ENCODE measurements at regions not wholly inside any gene's neighbourhood (a gene's known extent, or its start where the extent isn't known, plus 50 kb on each side); places are given as distances from the start of the nearest gene placed in this dataset.

DNA sequence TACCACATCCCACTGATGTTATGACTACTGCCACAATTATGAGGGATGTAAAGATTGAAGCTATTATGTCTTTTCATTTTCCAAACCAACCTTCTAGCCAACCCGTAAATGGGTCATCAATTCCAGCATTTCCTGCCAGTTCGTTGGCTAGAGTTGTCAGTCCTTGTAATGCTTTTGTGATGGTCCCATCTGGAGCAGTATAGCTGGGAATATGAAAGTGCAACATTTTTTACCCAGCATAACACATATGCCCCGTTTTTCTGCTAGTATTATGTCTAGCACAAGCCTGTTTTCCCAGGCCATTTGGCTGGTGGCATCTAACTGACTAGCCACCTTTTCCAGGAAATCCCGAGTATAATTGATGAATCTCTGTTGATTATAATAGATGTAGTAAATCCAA is 1501.6 kb upstream of the SLC39A10 start:
- Histone ChIP-seq H3K4me3 (ENCODE audit: low read depth, low read length) (no peak overlapping the region), H3K27me3 (ENCODE audit: control insufficient read depth, insufficient read depth, low read length) (no peaks in the 10 kb centered on the region), H3K4me1 (ENCODE audit: control insufficient read depth, insufficient read depth, low read length) (no peaks in the 10 kb centered on the region), H3K9me3 (ENCODE audit: control insufficient read depth, insufficient read depth, low read length) (peaks cover 8% of the 10 kb centered on the region), H3K27ac (ENCODE audit: low read depth, low read length) (no peak overlapping the region), H3K36me3 (ENCODE audit: control insufficient read depth, insufficient read depth, low read length) (no peaks in the 10 kb centered on the region)
- DNase-seq (ENCODE audit: low read depth in 4 of 6, low spot score in 6 of 6): peak in 3 of 6 donors; percentile 1 to 61 (median 15)
- WGBS (ENCODE audit: insufficient coverage): no CpG with 5 or more reads among the region's 4 CpGs

DNA sequence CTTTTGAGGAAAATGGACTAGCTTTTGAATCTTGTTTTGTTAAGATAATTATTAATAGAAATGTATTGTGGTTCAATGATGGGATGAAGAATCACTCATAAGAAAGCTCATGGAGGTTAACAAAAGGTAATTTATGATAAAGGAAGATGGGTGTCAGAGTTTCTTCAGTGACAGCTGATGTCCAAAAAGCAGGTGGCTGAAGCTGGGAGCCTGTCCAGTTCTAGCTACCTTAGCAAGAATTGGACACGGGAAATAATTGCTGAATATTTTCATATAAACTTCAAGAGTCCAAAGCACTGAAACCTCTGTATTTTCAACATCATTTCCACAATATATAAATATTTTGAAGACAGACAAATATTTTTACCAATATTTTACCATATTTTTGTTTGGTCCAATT is 1505.8 kb upstream of the SLC39A10 start:
- H3K27ac ChIP-seq (ENCODE audit: low read depth, low read length): no peak overlapping the region
- DNase-seq (ENCODE audit: low read depth in 4 of 6, low spot score in 6 of 6): no peak
- WGBS (ENCODE audit: insufficient coverage): no CpG with 5 or more reads among the region's 1 CpG
- H3K27me3 ChIP-seq (ENCODE audit: control insufficient read depth, insufficient read depth, low read length): no peaks in the 10 kb centered on the region
- no peaks in the 10 kb centered on the region for H3K9me3 ChIP-seq (ENCODE audit: control insufficient read depth, insufficient read depth, low read length)
- no peak overlapping the region for H3K4me3 ChIP-seq (ENCODE audit: low read depth, low read length)
- H3K36me3 ChIP-seq (ENCODE audit: control insufficient read depth, insufficient read depth, low read length): no peaks in the 10 kb centered on the region
- H3K4me1 ChIP-seq (ENCODE audit: control insufficient read depth, insufficient read depth, low read length): no peaks in the 10 kb centered on the region

DNA sequence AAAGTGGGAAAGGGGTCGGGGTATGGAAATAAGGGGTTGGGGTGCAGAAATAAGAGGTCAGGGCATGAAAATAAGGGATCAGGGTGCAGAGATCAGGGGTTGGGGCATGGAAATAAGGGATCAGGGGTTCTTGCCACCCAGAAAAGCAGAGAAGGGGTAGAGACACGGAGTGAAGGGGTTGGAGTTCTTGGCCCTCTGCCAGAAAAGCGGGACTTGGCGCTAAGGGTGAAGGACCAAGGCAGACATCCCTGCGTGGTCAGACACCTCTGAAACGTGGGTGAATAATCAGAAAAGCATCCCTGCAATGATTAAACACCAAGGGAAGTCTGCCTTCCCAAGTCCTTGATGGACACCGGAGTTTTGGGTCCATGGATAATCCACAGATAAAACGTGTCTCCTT is 1521.6 kb upstream of the SLC39A10 start:
- Histone ChIP-seq H3K4me3 (ENCODE audit: low read depth, low read length) (no peak overlapping the region), H3K27me3 (ENCODE audit: control insufficient read depth, insufficient read depth, low read length) (no peaks in the 10 kb centered on the region), H3K4me1 (ENCODE audit: control insufficient read depth, insufficient read depth, low read length) (no peaks in the 10 kb centered on the region), H3K36me3 (ENCODE audit: control insufficient read depth, insufficient read depth, low read length) (no peaks in the 10 kb centered on the region), H3K27ac (ENCODE audit: low read depth, low read length) (no peak overlapping the region), H3K9me3 (ENCODE audit: control insufficient read depth, insufficient read depth, low read length) (no peaks in the 10 kb centered on the region)
- no peak for DNase-seq (ENCODE audit: low read depth in 4 of 6, low spot score in 6 of 6)
- 91% methylated on average over 8 of the region's 8 CpGs for WGBS (ENCODE audit: insufficient coverage)

DNA sequence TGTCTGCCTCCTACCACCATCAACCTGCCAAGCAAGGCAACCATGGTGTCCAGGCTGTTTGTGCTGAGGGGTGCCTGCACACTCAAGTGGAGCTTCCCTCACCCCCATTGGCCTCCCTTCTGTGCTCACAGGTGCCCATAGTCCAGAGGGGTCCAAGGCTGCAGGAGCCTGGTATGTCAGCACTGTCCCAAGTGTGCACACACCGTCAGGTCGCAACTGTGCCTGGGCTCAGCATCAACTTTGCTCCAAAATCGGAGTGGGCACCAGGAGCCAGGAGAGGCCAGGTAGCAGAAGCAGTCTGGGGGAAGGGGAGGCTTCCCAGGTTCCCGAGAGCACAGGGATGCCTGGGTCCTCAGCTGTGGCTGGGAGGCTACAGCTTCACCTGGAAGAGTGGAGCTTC is 1528.2 kb upstream of the SLC39A10 start:
- H3K36me3 ChIP-seq (ENCODE audit: control insufficient read depth, insufficient read depth, low read length): no peaks in the 10 kb centered on the region
- peaks cover 2% of the 10 kb centered on the region for H3K9me3 ChIP-seq (ENCODE audit: control insufficient read depth, insufficient read depth, low read length)
- no peaks in the 10 kb centered on the region for H3K27me3 ChIP-seq (ENCODE audit: control insufficient read depth, insufficient read depth, low read length)
- no peak overlapping the region for H3K27ac ChIP-seq (ENCODE audit: low read depth, low read length)
- no peaks in the 10 kb centered on the region for H3K4me1 ChIP-seq (ENCODE audit: control insufficient read depth, insufficient read depth, low read length)
- WGBS (ENCODE audit: insufficient coverage): 94% methylated on average over 4 of the region's 4 CpGs
- DNase-seq (ENCODE audit: low read depth in 4 of 6, low spot score in 6 of 6): no peak
- no peak overlapping the region for H3K4me3 ChIP-seq (ENCODE audit: low read depth, low read length)

DNA sequence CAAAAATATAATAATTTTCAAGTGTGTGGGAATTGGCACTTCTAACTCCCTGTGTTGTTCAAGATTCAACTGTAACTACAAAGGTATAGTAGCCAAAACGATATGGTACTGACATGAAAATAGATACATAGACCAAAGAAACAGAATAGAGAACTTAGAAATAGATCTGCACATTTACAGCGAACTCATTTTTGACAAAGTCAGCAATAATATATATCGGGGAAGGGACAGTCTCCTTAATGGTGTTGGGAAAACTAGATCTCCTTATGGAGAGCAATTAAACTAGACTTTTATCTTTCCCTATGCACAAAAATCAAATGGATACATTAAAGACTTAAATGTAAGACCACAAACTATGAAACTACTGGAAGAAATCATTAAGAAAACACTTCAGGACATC is 1530.6 kb upstream of the SLC39A10 start:
- peaks cover 2% of the 10 kb centered on the region for H3K9me3 ChIP-seq (ENCODE audit: control insufficient read depth, insufficient read depth, low read length)

DNA sequence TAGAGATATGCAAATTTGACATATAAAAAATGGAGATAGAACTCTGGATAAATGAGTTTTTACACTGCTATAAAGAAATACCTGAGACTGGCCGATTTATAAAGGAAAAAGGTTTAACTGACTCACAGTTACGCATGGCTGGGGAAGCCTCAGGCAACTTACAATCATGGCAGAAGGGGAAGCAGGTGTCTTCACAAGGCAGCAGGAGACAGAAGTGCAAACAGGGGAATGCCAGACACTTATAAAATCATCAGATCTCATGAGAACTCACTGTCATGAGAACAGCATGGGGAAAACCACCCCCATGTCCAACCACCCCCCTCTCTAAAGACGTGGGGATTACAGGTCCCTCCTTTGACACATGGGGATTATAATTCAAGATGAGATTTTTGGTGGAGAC is 1540.2 kb upstream of the SLC39A10 start:
- 100% methylated on average over 1 of the region's 3 CpGs for WGBS (ENCODE audit: insufficient coverage)
- no peaks in the 10 kb centered on the region for H3K36me3 ChIP-seq (ENCODE audit: control insufficient read depth, insufficient read depth, low read length)
- no peaks in the 10 kb centered on the region for H3K4me1 ChIP-seq (ENCODE audit: control insufficient read depth, insufficient read depth, low read length)
- no peak overlapping the region for H3K27ac ChIP-seq (ENCODE audit: low read depth, low read length)
- H3K4me3 ChIP-seq (ENCODE audit: low read depth, low read length): no peak overlapping the region
- no peaks in the 10 kb centered on the region for H3K27me3 ChIP-seq (ENCODE audit: control insufficient read depth, insufficient read depth, low read length)
- H3K9me3 ChIP-seq (ENCODE audit: control insufficient read depth, insufficient read depth, low read length): no peaks in the 10 kb centered on the region
- DNase-seq (ENCODE audit: low read depth in 4 of 6, low spot score in 6 of 6): no peak

More for the DNA sequence above, 1530.6 kb upstream of the SLC39A10 start:
- DNase-seq (ENCODE audit: low read depth in 4 of 6, low spot score in 6 of 6): no peak
- Histone ChIP-seq H3K36me3 (ENCODE audit: control insufficient read depth, insufficient read depth, low read length) (no peaks in the 10 kb centered on the region), H3K27me3 (ENCODE audit: control insufficient read depth, insufficient read depth, low read length) (no peaks in the 10 kb centered on the region), H3K4me1 (ENCODE audit: control insufficient read depth, insufficient read depth, low read length) (no peaks in the 10 kb centered on the region), H3K4me3 (ENCODE audit: low read depth, low read length) (no peak overlapping the region), H3K27ac (ENCODE audit: low read depth, low read length) (no peak overlapping the region)
- no CpG with 5 or more reads among the region's 3 CpGs for WGBS (ENCODE audit: insufficient coverage)

DNA sequence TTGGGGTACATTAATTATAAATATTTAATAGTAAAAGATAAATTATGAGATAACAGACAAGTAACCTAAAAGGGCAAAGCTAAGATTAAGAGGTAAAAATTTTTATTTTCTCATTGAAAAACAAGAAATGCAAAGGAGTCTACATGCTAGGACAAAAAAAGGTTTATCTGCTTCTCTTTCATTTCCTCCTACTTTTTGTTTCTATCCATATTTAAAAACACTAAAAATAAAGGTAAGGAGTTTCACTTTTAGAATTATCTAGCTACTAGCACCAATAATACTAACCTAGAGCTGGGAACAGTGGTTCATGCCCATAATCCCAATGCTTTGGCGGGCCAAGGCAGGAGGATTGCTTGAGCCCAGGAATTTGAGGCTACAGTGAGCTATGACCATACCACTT is 1551.7 kb upstream of the SLC39A10 start:
- no CpG with 5 or more reads among the region's 1 CpG for WGBS (ENCODE audit: insufficient coverage)
- H3K4me1 ChIP-seq (ENCODE audit: control insufficient read depth, insufficient read depth, low read length): no peaks in the 10 kb centered on the region
- H3K36me3 ChIP-seq (ENCODE audit: control insufficient read depth, insufficient read depth, low read length): no peaks in the 10 kb centered on the region
- no peaks in the 10 kb centered on the region for H3K27me3 ChIP-seq (ENCODE audit: control insufficient read depth, insufficient read depth, low read length)
- no peak for DNase-seq (ENCODE audit: low read depth in 4 of 6, low spot score in 6 of 6)
- H3K4me3 ChIP-seq (ENCODE audit: low read depth, low read length): no peak overlapping the region
- no peak overlapping the region for H3K27ac ChIP-seq (ENCODE audit: low read depth, low read length)
- no peaks in the 10 kb centered on the region for H3K9me3 ChIP-seq (ENCODE audit: control insufficient read depth, insufficient read depth, low read length)

DNA sequence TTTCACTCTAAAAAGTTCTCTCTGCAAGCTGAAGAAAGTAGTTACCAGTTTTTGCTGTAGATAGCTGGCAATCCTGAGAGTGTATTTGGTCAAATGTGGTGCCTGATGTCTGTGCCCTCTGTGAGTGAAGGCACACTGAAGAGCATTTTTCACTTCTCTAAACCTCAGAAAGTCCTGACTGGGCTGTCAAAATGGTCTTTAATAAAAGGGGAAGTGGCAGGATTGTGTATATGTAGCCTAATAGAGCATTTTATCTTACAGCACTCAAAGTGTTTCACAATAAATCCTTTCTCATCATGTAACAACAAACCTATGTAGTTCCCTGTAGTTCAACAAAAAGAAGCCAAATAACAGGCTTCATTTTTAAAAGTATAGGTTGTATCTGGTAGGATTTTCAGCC is 1552.3 kb upstream of the SLC39A10 start:
- no peaks in the 10 kb centered on the region for H3K4me1 ChIP-seq (ENCODE audit: control insufficient read depth, insufficient read depth, low read length)
- no peaks in the 10 kb centered on the region for H3K27me3 ChIP-seq (ENCODE audit: control insufficient read depth, insufficient read depth, low read length)
- DNase-seq (ENCODE audit: low read depth in 4 of 6, low spot score in 6 of 6): peak in 1 of 6 donors; percentile 6
- H3K9me3 ChIP-seq (ENCODE audit: control insufficient read depth, insufficient read depth, low read length): no peaks in the 10 kb centered on the region
- H3K27ac ChIP-seq (ENCODE audit: low read depth, low read length): no peak overlapping the region
- H3K36me3 ChIP-seq (ENCODE audit: control insufficient read depth, insufficient read depth, low read length): no peaks in the 10 kb centered on the region
- H3K4me3 ChIP-seq (ENCODE audit: low read depth, low read length): no peak overlapping the region

DNA sequence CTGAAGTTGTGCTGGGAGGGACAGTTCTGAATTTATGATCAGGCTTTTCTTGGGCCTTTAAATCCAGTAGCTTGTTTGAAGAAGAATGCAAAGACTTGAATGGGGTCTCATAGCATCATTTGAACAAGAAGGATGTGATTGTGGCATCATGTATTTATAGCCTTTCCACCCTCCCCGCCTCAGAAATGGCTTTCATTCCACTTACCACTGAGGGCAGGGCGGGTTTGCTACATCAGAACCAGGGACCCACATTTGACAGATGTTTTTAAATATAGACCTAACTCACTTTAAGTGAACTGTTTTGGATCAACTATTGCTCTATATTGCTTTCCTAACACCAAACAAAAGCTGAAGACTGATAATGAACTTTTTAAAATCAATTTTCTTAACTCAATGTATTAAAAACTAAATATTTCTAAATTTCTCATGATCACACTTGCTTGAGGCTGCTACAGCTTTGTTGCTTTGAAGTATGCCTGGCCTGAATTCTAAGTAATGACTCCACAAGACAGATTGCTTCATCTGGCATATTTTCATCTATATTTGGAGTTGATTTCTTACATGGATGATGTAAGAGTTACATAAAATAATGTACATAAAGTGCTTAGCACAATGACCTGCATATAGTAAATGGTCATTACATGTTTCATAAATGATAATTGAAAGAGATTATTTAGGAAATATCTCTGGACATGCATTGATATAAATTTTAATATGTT is 1552.9 kb upstream of the SLC39A10 start:
- 57% methylated on average over 1 of the region's 2 CpGs for WGBS (ENCODE audit: insufficient coverage)
- Histone ChIP-seq H3K27ac (ENCODE audit: low read depth, low read length) (no peak overlapping the region), H3K36me3 (ENCODE audit: control insufficient read depth, insufficient read depth, low read length) (no peaks in the 10 kb centered on the region), H3K4me3 (ENCODE audit: low read depth, low read length) (no peak overlapping the region), H3K27me3 (ENCODE audit: control insufficient read depth, insufficient read depth, low read length) (no peaks in the 10 kb centered on the region), H3K9me3 (ENCODE audit: control insufficient read depth, insufficient read depth, low read length) (no peaks in the 10 kb centered on the region), H3K4me1 (ENCODE audit: control insufficient read depth, insufficient read depth, low read length) (no peaks in the 10 kb centered on the region)
- no peak for DNase-seq (ENCODE audit: low read depth in 4 of 6, low spot score in 6 of 6)

DNA sequence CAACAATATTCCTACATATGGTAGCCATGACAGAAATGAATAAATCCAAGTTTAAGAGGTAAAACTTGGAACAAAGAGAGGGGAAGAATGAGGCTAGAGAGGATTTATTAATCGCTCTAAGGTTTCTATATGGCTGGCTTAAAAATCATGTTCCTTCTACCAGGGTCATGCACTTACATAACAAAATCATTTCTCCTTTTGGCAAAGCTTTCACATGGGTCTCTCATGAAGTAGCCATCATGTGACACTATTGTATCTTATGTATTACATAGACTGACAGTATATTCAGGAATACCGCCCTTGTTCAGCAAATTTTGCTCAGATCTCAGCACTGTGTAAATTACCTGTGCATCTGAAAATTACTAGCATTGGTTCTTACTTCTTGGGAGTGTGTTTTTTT is 1554.5 kb upstream of the SLC39A10 start:
- no peaks in the 10 kb centered on the region for H3K27me3 ChIP-seq (ENCODE audit: control insufficient read depth, insufficient read depth, low read length)
- H3K4me3 ChIP-seq (ENCODE audit: low read depth, low read length): no peak overlapping the region
- no peaks in the 10 kb centered on the region for H3K9me3 ChIP-seq (ENCODE audit: control insufficient read depth, insufficient read depth, low read length)
- no peak for DNase-seq (ENCODE audit: low read depth in 4 of 6, low spot score in 6 of 6)
- H3K36me3 ChIP-seq (ENCODE audit: control insufficient read depth, insufficient read depth, low read length): no peaks in the 10 kb centered on the region
- no CpG with 5 or more reads among the region's 2 CpGs for WGBS (ENCODE audit: insufficient coverage)
- no peak overlapping the region for H3K27ac ChIP-seq (ENCODE audit: low read depth, low read length)
- no peaks in the 10 kb centered on the region for H3K4me1 ChIP-seq (ENCODE audit: control insufficient read depth, insufficient read depth, low read length)

Measured in spinal cord (tissue), 9 donors.